ENCODE measurements at regions not wholly inside any gene's neighbourhood (a gene's known extent, or its start where the extent isn't known, plus 50 kb on each side); places are given as distances from the start of the nearest gene placed in this dataset.
"Not testable (repeated sequence)": the region's sequence is repeated elsewhere in the genome, so short reads cannot be mapped to it uniquely, and the experiment has no call there.

- not testable (repeated sequence) for FAIRE-seq; DNase-seq (ENCODE audit: insufficient read length, low spot score)
These were observed 1223.7 kb downstream of the TMEM121 start for GRCh38 chr14:106750089-106750488.

- not testable (repeated sequence) for DNase-seq (ENCODE audit: insufficient read length, low spot score); FAIRE-seq
These were observed 1227.4 kb downstream of the TMEM121 start for GRCh38 chr14:106753751-106754150.

- FAIRE-seq, result not testable (repeated sequence)
These were observed 1231.1 kb downstream of the TMEM121 start for GRCh38 chr14:106757444-106757843.

GRCh38 chr14:106761886-106762816 is 1235.8 kb downstream of the TMEM121 start:
- not testable (repeated sequence) for DNase-seq (ENCODE audit: insufficient read length, low spot score); FAIRE-seq
- TF ChIP-seq POU2F2 (IDR thresholded peaks at IDR 0.05; ENCODE audit: low read depth, low read length), result peak; percentile 89; the same call in 1 of the 2 replicates

More at GRCh38 chr14:106757444-106757843, 1231.1 kb downstream of the TMEM121 start:
- not testable (repeated sequence) for DNase-seq (ENCODE audit: insufficient read length, low spot score)

- not testable (repeated sequence) for DNase-seq (ENCODE audit: insufficient read length, low spot score)
- peak; percentile 100 for FAIRE-seq
These were observed 1238.6 kb downstream of the TMEM121 start for GRCh38 chr14:106764968-106765369.

- FAIRE-seq (no peak), DNase-seq (ENCODE audit: insufficient read length, low spot score) (no peak)
- no peak for TF ChIP-seq SPI1 (IDR thresholded peaks at IDR 0.05; ENCODE audit: low read depth, low read length)
- no peak for TF ChIP-seq POU2F2 (IDR thresholded peaks at IDR 0.05; ENCODE audit: low read depth, low read length)
- TF ChIP-seq TAF1 (IDR thresholded peaks at IDR 0.05; ENCODE audit: low read depth, low read length), result no peak
- no peak for TF ChIP-seq POLR2A (IDR thresholded peaks at IDR 0.05; ENCODE audit: low read depth, low read length)
- no peak for TF ChIP-seq POLR2AphosphoS5 (IDR thresholded peaks at IDR 0.05; ENCODE audit: low read depth, low read length)
- no peak for TF ChIP-seq PAX5 (IDR thresholded peaks at IDR 0.05; ENCODE audit: insufficient read depth, low read length, severe bottlenecking)
These were observed 1239.8 kb downstream of the TMEM121 start for GRCh38 chr14:106766145-106766544.

- not testable (repeated sequence) for FAIRE-seq; DNase-seq (ENCODE audit: insufficient read length, low spot score)
These were observed 1240.3 kb downstream of the TMEM121 start for GRCh38 chr14:106766551-106767277.

GRCh38 chr14:106768230-106768629 is 1241.8 kb downstream of the TMEM121 start:
- DNase-seq (ENCODE audit: insufficient read length, low spot score), result not testable (repeated sequence)

GRCh38 chr14:106768972-106769700 is 1242.8 kb downstream of the TMEM121 start:
- not testable (repeated sequence) for FAIRE-seq; DNase-seq (ENCODE audit: insufficient read length, low spot score)

More at GRCh38 chr14:106768230-106768629, 1241.8 kb downstream of the TMEM121 start:
- not testable (repeated sequence) for FAIRE-seq

- not testable (repeated sequence) for DNase-seq (ENCODE audit: insufficient read length, low spot score); FAIRE-seq
These were observed 1243.8 kb downstream of the TMEM121 start for GRCh38 chr14:106770158-106770672.

GRCh38 chr14:106774889-106775480 is 1248.6 kb downstream of the TMEM121 start:
- peak; percentile 31; the same call in 1 of the 2 replicates for TF ChIP-seq SPI1 (IDR thresholded peaks at IDR 0.05; ENCODE audit: low read depth, low read length)
- peak; percentile 95 for FAIRE-seq
- DNase-seq (ENCODE audit: insufficient read length, low spot score), result not testable (repeated sequence)
